Tibial nerve (tissue), 4 donors: ENCODE measurements at regions not wholly inside any gene's neighbourhood (a gene's known extent, or its start where the extent isn't known, plus 50 kb on each side); places are given as distances from the start of the nearest gene placed in this dataset.
"Not testable (repeated sequence)": the region's sequence is repeated elsewhere in the genome, so short reads cannot be mapped to it uniquely, and the experiment has no call there.

Experiments
- DNase-seq, 2 donors: peaks; one replicate each; pipeline ENCODE4 v3.0.0-alpha.2; 2019; ENCODE audit warnings: low spot score in 2 of 2
- H3K27ac ChIP-seq, 4 donors: fragments of 200-600 bp; sonication (generic) in 3 of 4; one replicate each; pipeline ENCODE4 v1.5.1; 2017 to 2019; ENCODE audit warnings: mild to moderate bottlenecking in 1 of 4
- H3K27me3 ChIP-seq, 2 donors: fragments of 200-600 bp; sonication (generic) in 1 of 2; one replicate each; pipeline versions ENCODE4 v1.5.1 to v1.6.0; 2017 to 2019
- H3K36me3 ChIP-seq, 3 donors: fragments of 200-600 bp; sonication (generic); one replicate each; pipeline ENCODE4 v1.5.1; 2018 to 2019
- H3K4me1 ChIP-seq, 4 donors: fragments of 200-600 bp; sonication (generic) in 3 of 4; one replicate each; pipeline ENCODE4 v1.5.1; 2017 to 2019
- H3K4me3 ChIP-seq, 4 donors: fragments of 200-600 bp; sonication (generic) in 3 of 4; one replicate each; pipeline ENCODE4 v1.5.1; 2017 to 2019; ENCODE audit warnings: mild to moderate bottlenecking in 1 of 4, moderate library complexity in 1 of 4
- H3K9me3 ChIP-seq, 4 donors: fragments of 200-600 bp; sonication (generic) in 3 of 4; one replicate each; pipeline ENCODE4 v1.5.1; 2017 to 2019
- EP300 ChIP-seq, 2 donors: sonication (generic); formaldehyde crosslinking; IDR thresholded peaks; one replicate each; pipeline ENCODE4 v1.6.1; 2017; ENCODE audit warnings: antibody characterized with exemption in 2 of 2, mild to moderate bottlenecking in 1 of 2
- POLR2A ChIP-seq, 2 donors: fragments of 450-650 bp; IDR thresholded peaks; one replicate each; pipeline ENCODE4 v1.6.1; 2017; ENCODE audit warnings: antibody characterized with exemption in 2 of 2, mild to moderate bottlenecking in 2 of 2, moderate library complexity in 2 of 2
- WGBS, 2 donors: methylation state at CpG; one replicate each; pipeline ENCODE4 v1.1.5; 2018; 5-methylcytosine and 5-hydroxymethylcytosine counted together
- TF ChIP-seq, protein P1 (sequence below), 5 experiments: fragments of 200-600 bp in 3 of 5; fragments of 450-650 bp in 2 of 5; sonication (generic) in 3 of 5; IDR thresholded peaks; one replicate each; pipeline ENCODE4 v1.5.1; 2016 to 2019; ENCODE audit warnings: antibody characterized with exemption in 5 of 5, mild to moderate bottlenecking in 3 of 5, moderate library complexity in 2 of 5

GRCh38 chr6:141521440-141521839 is 611.3 kb upstream of the GJE1 start:
- Histone ChIP-seq H3K27ac (no peak overlapping the region), H3K4me1 (no peaks in the 10 kb centered on the region), H3K9me3 (no peaks in the 10 kb centered on the region), H3K36me3 (no peaks in the 10 kb centered on the region), H3K27me3 (no peaks in the 10 kb centered on the region), H3K4me3 (no peak overlapping the region)
- DNase-seq = no peak
- no peak for TF ChIP-seq EP300 (IDR thresholded peaks at IDR 0.05)
- TF ChIP-seq, protein P1, sequence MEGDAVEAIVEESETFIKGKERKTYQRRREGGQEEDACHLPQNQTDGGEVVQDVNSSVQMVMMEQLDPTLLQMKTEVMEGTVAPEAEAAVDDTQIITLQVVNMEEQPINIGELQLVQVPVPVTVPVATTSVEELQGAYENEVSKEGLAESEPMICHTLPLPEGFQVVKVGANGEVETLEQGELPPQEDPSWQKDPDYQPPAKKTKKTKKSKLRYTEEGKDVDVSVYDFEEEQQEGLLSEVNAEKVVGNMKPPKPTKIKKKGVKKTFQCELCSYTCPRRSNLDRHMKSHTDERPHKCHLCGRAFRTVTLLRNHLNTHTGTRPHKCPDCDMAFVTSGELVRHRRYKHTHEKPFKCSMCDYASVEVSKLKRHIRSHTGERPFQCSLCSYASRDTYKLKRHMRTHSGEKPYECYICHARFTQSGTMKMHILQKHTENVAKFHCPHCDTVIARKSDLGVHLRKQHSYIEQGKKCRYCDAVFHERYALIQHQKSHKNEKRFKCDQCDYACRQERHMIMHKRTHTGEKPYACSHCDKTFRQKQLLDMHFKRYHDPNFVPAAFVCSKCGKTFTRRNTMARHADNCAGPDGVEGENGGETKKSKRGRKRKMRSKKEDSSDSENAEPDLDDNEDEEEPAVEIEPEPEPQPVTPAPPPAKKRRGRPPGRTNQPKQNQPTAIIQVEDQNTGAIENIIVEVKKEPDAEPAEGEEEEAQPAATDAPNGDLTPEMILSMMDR (IDR thresholded peaks at IDR 0.05) = no peak
- TF ChIP-seq POLR2A (IDR thresholded peaks at IDR 0.05) = no peak

DNA sequence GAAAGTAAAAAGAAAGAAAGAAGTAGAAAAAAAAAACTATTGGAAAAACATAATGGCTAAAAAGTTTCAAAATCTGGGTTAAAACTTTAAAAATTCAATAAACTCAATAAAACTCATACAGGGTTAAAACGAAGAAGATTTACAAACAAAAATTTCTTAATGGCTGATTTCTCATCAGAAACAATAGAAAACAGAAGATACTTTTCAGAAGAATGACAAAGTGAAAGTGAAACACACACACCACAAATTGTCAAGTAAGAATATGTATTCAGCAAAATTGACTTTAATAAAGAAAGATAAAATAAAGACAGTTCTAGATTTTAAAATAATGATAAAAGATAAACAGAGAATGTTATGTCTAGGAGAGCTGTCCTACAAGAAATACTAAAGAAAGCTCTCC is 618.9 kb upstream of the GJE1 start:
- 54 to 72% methylated on average over 1 of the region's 1 CpG for WGBS, 2 donors
- H3K27me3 ChIP-seq = no peaks in the 10 kb centered on the region
- H3K36me3 ChIP-seq = no peaks in the 10 kb centered on the region
- TF ChIP-seq, protein P1 (IDR thresholded peaks at IDR 0.05) = no peak
- no peak for TF ChIP-seq POLR2A (IDR thresholded peaks at IDR 0.05)
- TF ChIP-seq EP300 (IDR thresholded peaks at IDR 0.05) = no peak
- H3K9me3 ChIP-seq = no peaks in the 10 kb centered on the region
- no peak overlapping the region for H3K4me3 ChIP-seq
- no peak overlapping the region for H3K27ac ChIP-seq
- no peak for DNase-seq
- H3K4me1 ChIP-seq = peaks cover 0 to 7% (median 0%) of the 10 kb centered on the region in 4 donors

GRCh38 chr6:141510803-141511202 is 621.9 kb upstream of the GJE1 start:
- H3K27me3 ChIP-seq = no peaks in the 10 kb centered on the region
- no peak for TF ChIP-seq EP300 (IDR thresholded peaks at IDR 0.05)
- TF ChIP-seq, protein P1 (IDR thresholded peaks at IDR 0.05) = no peak
- no peak for TF ChIP-seq POLR2A (IDR thresholded peaks at IDR 0.05)
- DNase-seq = no peak
- no peak overlapping the region for H3K27ac ChIP-seq
- H3K4me1 ChIP-seq = peaks cover 0 to 7% (median 0%) of the 10 kb centered on the region in 4 donors
- H3K9me3 ChIP-seq = peaks cover 0 to 12% (median 3%) of the 10 kb centered on the region in 4 donors
- H3K4me3 ChIP-seq = no peak overlapping the region
- H3K36me3 ChIP-seq = no peaks in the 10 kb centered on the region

- 98 to 100% methylated on average over 1 of the region's 1 CpG for WGBS, 2 donors
- H3K27me3 ChIP-seq, H3K4me3 ChIP-seq, H3K27ac ChIP-seq, H3K36me3 ChIP-seq, H3K4me1 ChIP-seq, DNase-seq: not testable (repeated sequence)
- H3K9me3 ChIP-seq = peaks cover 0 to 23% (median 3%) of the 10 kb centered on the region in 4 donors
Measured at GRCh38 chr6:141506062-141506461, 626.7 kb upstream of the GJE1 start.

GRCh38 chr6:141504318-141504717 is 628.4 kb upstream of the GJE1 start:
- not testable (repeated sequence) for DNase-seq, H3K27ac ChIP-seq, H3K4me1 ChIP-seq, H3K36me3 ChIP-seq, H3K4me3 ChIP-seq, H3K27me3 ChIP-seq
- H3K9me3 ChIP-seq = peaks cover 0 to 23% (median 3%) of the 10 kb centered on the region in 4 donors
- WGBS, 2 donors = 87 to 89% methylated on average over 1 of the region's 1 CpG

DNA sequence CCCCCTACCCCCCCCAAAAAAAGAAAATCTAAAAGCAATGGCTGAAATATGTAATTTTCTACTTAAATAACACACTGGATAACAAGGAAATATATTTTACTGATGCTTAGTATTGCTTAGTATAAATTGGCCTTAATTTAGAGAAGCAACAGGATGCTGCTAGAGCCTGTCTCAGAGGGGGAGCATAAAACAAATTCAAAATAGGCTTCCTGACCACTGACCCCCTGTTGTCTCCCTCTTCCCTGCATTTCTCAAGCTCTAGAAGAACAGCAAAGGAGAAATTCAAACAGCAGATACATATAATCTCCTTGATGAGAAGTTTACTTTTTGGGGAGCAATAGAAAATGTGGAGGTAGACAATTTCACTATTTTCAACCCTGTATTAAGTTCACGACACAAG is 631.1 kb upstream of the GJE1 start:
- H3K27ac ChIP-seq = no peak overlapping the region
- H3K9me3 ChIP-seq = peaks cover 0 to 19% (median 3%) of the 10 kb centered on the region in 4 donors
- no peak overlapping the region for H3K4me3 ChIP-seq
- TF ChIP-seq, protein P1 (IDR thresholded peaks at IDR 0.05) = no peak
- TF ChIP-seq EP300 (IDR thresholded peaks at IDR 0.05) (no peak), POLR2A (IDR thresholded peaks at IDR 0.05) (no peak)
- no peaks in the 10 kb centered on the region for H3K27me3 ChIP-seq
- no peaks in the 10 kb centered on the region for H3K4me1 ChIP-seq
- no peaks in the 10 kb centered on the region for H3K36me3 ChIP-seq
- no peak for DNase-seq
- WGBS, 2 donors = 86 to 89% methylated on average over 1 of the region's 1 CpG
